GM12878 (cell line): ENCODE measurements at regions not wholly inside any gene's neighbourhood (a gene's known extent, or its start where the extent isn't known, plus 50 kb on each side); places are given as distances from the start of the nearest gene placed in this dataset.

Experiments
- ATAC-seq: fragments of 200-7000 bp; cut with Tn5 transposase; 3 replicates; pipeline ENCODE4 v1.9.1; 2020; ENCODE audit warnings: mild to moderate bottlenecking, moderate library complexity
- BruUV-seq: library from RNA; stranded (reverse); fragments of 400-500 nt; replicated peaks from 2 replicates; lab custom pipeline; 2021; lab: Mats Ljungman, UMichigan
- CTCF ChIA-PET: fragments of 300-600 bp; sonication (Branson Sonifier 250); formaldehyde crosslinking; extraction: SDS; loops from one replicate; lab custom pipeline; 2021; ENCODE audit warnings: inconsistent platforms; lab: Yijun Ruan, JAX
- POLR2A ChIA-PET: fragments of 350-600 bp; formaldehyde crosslinking; extraction: SDS; loops from one replicate; lab custom pipeline; 2021; ENCODE audit warnings: inconsistent platforms; lab: Charles Lee
- RAD21 ChIA-PET: fragments of 300-600 bp; sonication (Branson Sonifier 250); formaldehyde crosslinking; loops from one replicate; lab custom pipeline; 2023; ENCODE audit warnings: antibody characterized with exemption; ENCODE audit not compliant: unreplicated experiment; lab: Charles Lee
- SMC1A ChIA-PET: fragments of 300-600 bp; sonication (Branson Sonifier 250); formaldehyde crosslinking; loops from one replicate; lab custom pipeline; 2023; ENCODE audit not compliant: unreplicated experiment, uncharacterized antibody; lab: Charles Lee
- DNase-seq: peaks from one replicate; pipeline ENCODE4 v3.0.0-alpha.2; 2011; ENCODE audit warnings: low read depth, low spot score
- FAIRE-seq: peaks from 3 replicates; lab custom pipeline; 2011; peaks lifted over from hg19 to GRCh38; lab: Jason Lieb, UNC
- H2AFZ ChIP-seq: 2 replicates; pipeline ENCODE4 v1.6.0; 2011; ENCODE audit warnings: low read depth, low read length, control low read depth; ENCODE audit not compliant: control insufficient read depth
- H3K27ac ChIP-seq: 2 replicates; pipeline ENCODE4 v1.5.1; 2011; ENCODE audit warnings: control low read depth; ENCODE audit not compliant: control insufficient read depth, insufficient read depth
- H3K27me3 ChIP-seq, 2 experiments: replicated peaks in 1 of 2; 2 replicates each; pipeline versions ENCODE4 v1.6.0 to v1.6.1; 2011; ENCODE audit warnings: low read length in 1 of 2; ENCODE audit not compliant: control insufficient read depth in 2 of 2, insufficient read depth in 2 of 2
- H3K36me3 ChIP-seq, 2 experiments: 2 replicates each; pipeline ENCODE4 v1.5.1; 2011; ENCODE audit warnings: low read length in 1 of 2; ENCODE audit not compliant: control insufficient read depth in 2 of 2, insufficient read depth in 2 of 2
- H3K4me1 ChIP-seq: 2 replicates; pipeline ENCODE4 v1.6.1; 2011; ENCODE audit warnings: mild to moderate bottlenecking, low read length, moderate library complexity, mixed read lengths; ENCODE audit not compliant: control insufficient read depth, insufficient read depth
- H3K4me2 ChIP-seq: 2 replicates; pipeline ENCODE4 v1.6.0; 2011; ENCODE audit warnings: control low read depth; ENCODE audit not compliant: control insufficient read depth, insufficient read depth
- H3K4me3 ChIP-seq: fragments of 200-600 bp; sonication (generic); 2 replicates; pipeline ENCODE4 v1.5.1; 2016
- H3K79me2 ChIP-seq: 2 replicates; pipeline ENCODE4 v1.6.0; 2011; ENCODE audit warnings: low read length; ENCODE audit not compliant: control insufficient read depth, insufficient read depth
- H3K9ac ChIP-seq: 2 replicates; pipeline ENCODE4 v1.8.0; 2011; ENCODE audit warnings: low read length, control low read depth, mixed read lengths; ENCODE audit not compliant: control insufficient read depth, insufficient read depth
- H3K9me3 ChIP-seq: replicated peaks from 3 replicates; pipeline ENCODE4 v1.5.1; 2011; ENCODE audit warnings: mild to moderate bottlenecking, low read length; ENCODE audit not compliant: control insufficient read depth, insufficient read depth
- H4K20me1 ChIP-seq: 2 replicates; pipeline ENCODE4 v1.6.0; 2011; ENCODE audit not compliant: control insufficient read depth, insufficient read depth
- CTCF ChIP-seq, 3 experiments: IDR thresholded peaks in 2 of 3; conservative IDR thresholded peaks in 1 of 3; 2 replicates each; pipeline ENCODE4 v1.5.1; 2011; ENCODE audit warnings: low read depth in 3 of 3, low read length in 3 of 3, mild to moderate bottlenecking in 3 of 3, control low read depth in 2 of 3, moderate library complexity in 2 of 3, inconsistent platforms in 1 of 3, mixed read lengths in 1 of 3; ENCODE audit not compliant: control insufficient read depth in 2 of 3, insufficient read depth in 1 of 3; ENCODE audit errors: extremely low read depth in 1 of 3
- FOXM1 ChIP-seq: IDR thresholded peaks from 2 replicates; pipeline ENCODE4 v1.6.1; 2012; ENCODE audit warnings: low read depth, mild to moderate bottlenecking, inconsistent platforms, low read length, moderate library complexity
- POLR2A ChIP-seq: IDR thresholded peaks from 2 replicates; pipeline ENCODE4 v1.6.1; 2011; ENCODE audit warnings: low read depth, mild to moderate bottlenecking, low read length
- RELB ChIP-seq: fragments of 450-650 bp; IDR thresholded peaks from 2 replicates; pipeline ENCODE4 v1.6.1; 2017; ENCODE audit warnings: low read depth, mild to moderate bottlenecking, moderate library complexity
- SMAD5 ChIP-seq: IDR thresholded peaks from 2 replicates; pipeline ENCODE4 v1.6.1; 2016; ENCODE audit warnings: antibody characterized with exemption, low read depth
- TAF1 ChIP-seq: IDR thresholded peaks from 2 replicates; pipeline ENCODE4 v1.6.1; 2011; ENCODE audit warnings: mild to moderate bottlenecking, low read depth, low read length, borderline replicate concordance
- WGBS: methylation state at CpG from one replicate; pipeline ENCODE4 v1.1.6; 2016; ENCODE audit warnings: low lambda C conversion rate; ENCODE audit not compliant: insufficient replicate concordance, insufficient coverage; ENCODE audit errors: missing lambda C conversion rate; 5-methylcytosine and 5-hydroxymethylcytosine counted together
- in situ Hi-C: fragments of 300-500 bp; cut with MboI; formaldehyde crosslinking; loops from 9 replicates; pipeline ENCODE4 v1.14.3; 2018; ENCODE audit warnings: mixed read lengths
- intact Hi-C: fragments of 100-400 bp; cut with micrococcal nuclease; formaldehyde crosslinking; loops from one replicate; pipeline ENCODE4 v1.14.2; 2022; ENCODE audit not compliant: unreplicated experiment

GRCh38 chr14:104263675-104264358, 125.4 kb downstream of the KIF26A start:
- no peaks in the 10 kb centered on the region for H3K9me3 ChIP-seq
- intact Hi-C loops (no loop called here), in situ Hi-C loops (no loop called here)
- 36% methylated on average over 17 of the region's 17 CpGs for WGBS
- DNase-seq (no peak), FAIRE-seq (no peak), ATAC-seq (no peak)
- no peak overlapping the region for H3K4me2 ChIP-seq
- H3K9ac ChIP-seq, result no peak overlapping the region
- H3K27ac ChIP-seq, result no peak overlapping the region
- SMC1A ChIA-PET, result no interaction called here
- H3K36me3 ChIP-seq, result no peaks in the 10 kb centered on the region
- no peak overlapping the region for H3K4me3 ChIP-seq
- H3K27me3 ChIP-seq, result no peaks in the 10 kb centered on the region
- CTCF ChIA-PET, result no interaction called here
- no peak for TF ChIP-seq CTCF (IDR thresholded peaks at IDR 0.05 in 2 of 3, conservative IDR thresholded peaks at IDR 0.05 in 1 of 3; ENCODE audit: control insufficient read depth in 2 of 3, extremely low read depth in 1 of 3, insufficient read depth in 1 of 3, low read depth in 3 of 3, low read length in 3 of 3)
- TF ChIP-seq FOXM1, result no peak
- TF ChIP-seq TAF1, result no peak
- TF ChIP-seq POLR2A, result no peak
- no peak for TF ChIP-seq SMAD5
- TF ChIP-seq RELB, result no peak
- POLR2A ChIA-PET, result no interaction called here
- BruUV-seq, result no TSS peak
- H2AFZ ChIP-seq, result no peak overlapping the region
- H4K20me1 ChIP-seq, result no peaks in the 10 kb centered on the region
- RAD21 ChIA-PET, result no interaction called here
- no peaks in the 10 kb centered on the region for H3K79me2 ChIP-seq
- no peaks in the 10 kb centered on the region for H3K4me1 ChIP-seq
